ENCODE measurements at regions not wholly inside any gene's neighbourhood (a gene's known extent, or its start where the extent isn't known, plus 50 kb on each side); places are given as distances from the start of the nearest gene placed in this dataset.

- DNase-seq = no peak
Observed at GRCh38 chr9:129473523-129474244, 147.2 kb downstream of the C9orf50 start.

- DNase-seq = no peak
Observed at GRCh38 chr9:129472651-129473102, 148.2 kb downstream of the C9orf50 start.

GRCh38 chr9:129471201-129472019 lies 149.5 kb downstream of the C9orf50 start:
- no peak for DNase-seq

GRCh38 chr9:129469988-129470316 lies 150.9 kb downstream of the C9orf50 start:
- DNase-seq = no peak

GRCh38 chr9:129469188-129469987 lies 151.5 kb downstream of the C9orf50 start:
- DNase-seq = no peak

- DNase-seq = no peak
Observed at GRCh38 chr9:129467739-129468666, 152.9 kb downstream of the C9orf50 start.

GRCh38 chr9:129467004-129467588 lies 153.8 kb downstream of the C9orf50 start:
- no peak for DNase-seq

- DNase-seq = no peak
Observed at GRCh38 chr9:129465834-129466535, 154.9 kb downstream of the C9orf50 start.

- DNase-seq = no peak
Observed at GRCh38 chr9:129464972-129465833, 155.7 kb downstream of the C9orf50 start.

- no peak for DNase-seq
Observed at GRCh38 chr9:129463994-129464393, 156.9 kb downstream of the C9orf50 start.

- no peak for DNase-seq
Observed at GRCh38 chr9:129463477-129463876, 157.4 kb downstream of the C9orf50 start.

GRCh38 chr9:129462360-129462759 lies 158.5 kb downstream of the C9orf50 start:
- no peak for DNase-seq

GRCh38 chr9:129460323-129461261 lies 160.3 kb downstream of the C9orf50 start:
- peak; percentile 98 for DNase-seq

GRCh38 chr9:129459547-129460322 lies 161.2 kb downstream of the C9orf50 start:
- DNase-seq = no peak

- DNase-seq = no peak
Observed at GRCh38 chr9:129458663-129459546, 162.0 kb downstream of the C9orf50 start.

GRCh38 chr9:129458155-129458661 lies 162.7 kb downstream of the C9orf50 start:
- no peak for DNase-seq
